H1 (cell line): ENCODE measurements at regions not wholly inside any gene's neighbourhood (a gene's known extent, or its start where the extent isn't known, plus 50 kb on each side); places are given as distances from the start of the nearest gene placed in this dataset.

Experiments used
- FOSL1 ChIP-seq: IDR thresholded peaks from 2 replicates; pipeline ENCODE4 v1.6.1; 2011; ENCODE audit warnings: mild to moderate bottlenecking, low read depth, low read length, moderate library complexity; ENCODE audit not compliant: insufficient read depth
- HDAC2 ChIP-seq, 2 experiments: fragments of 300-600 bp in 1 of 2; sonication (generic) in 1 of 2; IDR thresholded peaks; 2 replicates each; pipeline ENCODE4 v1.6.1; 2011 to 2012; ENCODE audit warnings: low read depth in 2 of 2, low read length in 2 of 2, mild to moderate bottlenecking in 2 of 2, moderate library complexity in 2 of 2, borderline replicate concordance in 1 of 2, inconsistent platforms in 1 of 2
- RBBP5 ChIP-seq: IDR thresholded peaks from 2 replicates; pipeline ENCODE4 v1.7.1; 2012; ENCODE audit warnings: low read depth, mild to moderate bottlenecking, inconsistent platforms, low read length, moderate library complexity, borderline replicate concordance
- SUZ12 ChIP-seq: fragments of 200-600 bp; sonication (generic); IDR thresholded peaks from 2 replicates; pipeline ENCODE4 v1.6.1; 2012; ENCODE audit warnings: mild to moderate bottlenecking, inconsistent platforms, low read length, moderate library complexity, mixed read lengths
- TF ChIP-seq, protein P1 (sequence below): fragments of 300-600 bp; sonication (generic); IDR thresholded peaks from 2 replicates; pipeline ENCODE4 v1.7.1; 2012; ENCODE audit warnings: low read length, moderate library complexity, mild to moderate bottlenecking, inconsistent platforms; ENCODE audit not compliant: insufficient replicate concordance
- TF ChIP-seq, protein P2 (sequence below), 3 experiments: IDR thresholded peaks; 1 replicate in 2 of 3; 2 replicates in 1 of 3; pipeline versions ENCODE4 v1.5.1 to v1.6.1; 2011; ENCODE audit warnings: low read length in 3 of 3, mild to moderate bottlenecking in 3 of 3, inconsistent platforms in 2 of 3, low read depth in 1 of 3, moderate library complexity in 1 of 3; ENCODE audit not compliant: insufficient read depth in 1 of 3; ENCODE audit errors: control extremely low read depth in 1 of 3

DNA sequence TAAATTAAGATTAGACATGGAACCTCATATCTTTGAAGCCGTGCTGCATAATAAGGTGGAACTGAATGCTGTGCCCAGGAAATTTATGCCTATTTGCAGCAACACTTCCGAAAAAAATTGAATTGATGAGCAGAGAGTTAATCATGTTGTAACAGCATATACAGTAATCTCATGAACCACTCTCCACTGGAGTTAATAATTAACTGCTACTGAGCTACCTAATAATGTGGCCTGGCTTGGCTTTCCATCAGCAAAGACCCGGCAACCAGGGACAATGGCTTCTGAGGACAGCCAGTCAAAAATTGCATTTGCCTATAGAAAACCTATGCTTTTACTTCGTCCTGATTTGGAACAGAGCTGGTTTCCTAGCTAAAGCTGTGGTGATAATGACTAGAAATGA, 63.8 kb upstream of the GATB start (continued):
- TF ChIP-seq, protein P1, sequence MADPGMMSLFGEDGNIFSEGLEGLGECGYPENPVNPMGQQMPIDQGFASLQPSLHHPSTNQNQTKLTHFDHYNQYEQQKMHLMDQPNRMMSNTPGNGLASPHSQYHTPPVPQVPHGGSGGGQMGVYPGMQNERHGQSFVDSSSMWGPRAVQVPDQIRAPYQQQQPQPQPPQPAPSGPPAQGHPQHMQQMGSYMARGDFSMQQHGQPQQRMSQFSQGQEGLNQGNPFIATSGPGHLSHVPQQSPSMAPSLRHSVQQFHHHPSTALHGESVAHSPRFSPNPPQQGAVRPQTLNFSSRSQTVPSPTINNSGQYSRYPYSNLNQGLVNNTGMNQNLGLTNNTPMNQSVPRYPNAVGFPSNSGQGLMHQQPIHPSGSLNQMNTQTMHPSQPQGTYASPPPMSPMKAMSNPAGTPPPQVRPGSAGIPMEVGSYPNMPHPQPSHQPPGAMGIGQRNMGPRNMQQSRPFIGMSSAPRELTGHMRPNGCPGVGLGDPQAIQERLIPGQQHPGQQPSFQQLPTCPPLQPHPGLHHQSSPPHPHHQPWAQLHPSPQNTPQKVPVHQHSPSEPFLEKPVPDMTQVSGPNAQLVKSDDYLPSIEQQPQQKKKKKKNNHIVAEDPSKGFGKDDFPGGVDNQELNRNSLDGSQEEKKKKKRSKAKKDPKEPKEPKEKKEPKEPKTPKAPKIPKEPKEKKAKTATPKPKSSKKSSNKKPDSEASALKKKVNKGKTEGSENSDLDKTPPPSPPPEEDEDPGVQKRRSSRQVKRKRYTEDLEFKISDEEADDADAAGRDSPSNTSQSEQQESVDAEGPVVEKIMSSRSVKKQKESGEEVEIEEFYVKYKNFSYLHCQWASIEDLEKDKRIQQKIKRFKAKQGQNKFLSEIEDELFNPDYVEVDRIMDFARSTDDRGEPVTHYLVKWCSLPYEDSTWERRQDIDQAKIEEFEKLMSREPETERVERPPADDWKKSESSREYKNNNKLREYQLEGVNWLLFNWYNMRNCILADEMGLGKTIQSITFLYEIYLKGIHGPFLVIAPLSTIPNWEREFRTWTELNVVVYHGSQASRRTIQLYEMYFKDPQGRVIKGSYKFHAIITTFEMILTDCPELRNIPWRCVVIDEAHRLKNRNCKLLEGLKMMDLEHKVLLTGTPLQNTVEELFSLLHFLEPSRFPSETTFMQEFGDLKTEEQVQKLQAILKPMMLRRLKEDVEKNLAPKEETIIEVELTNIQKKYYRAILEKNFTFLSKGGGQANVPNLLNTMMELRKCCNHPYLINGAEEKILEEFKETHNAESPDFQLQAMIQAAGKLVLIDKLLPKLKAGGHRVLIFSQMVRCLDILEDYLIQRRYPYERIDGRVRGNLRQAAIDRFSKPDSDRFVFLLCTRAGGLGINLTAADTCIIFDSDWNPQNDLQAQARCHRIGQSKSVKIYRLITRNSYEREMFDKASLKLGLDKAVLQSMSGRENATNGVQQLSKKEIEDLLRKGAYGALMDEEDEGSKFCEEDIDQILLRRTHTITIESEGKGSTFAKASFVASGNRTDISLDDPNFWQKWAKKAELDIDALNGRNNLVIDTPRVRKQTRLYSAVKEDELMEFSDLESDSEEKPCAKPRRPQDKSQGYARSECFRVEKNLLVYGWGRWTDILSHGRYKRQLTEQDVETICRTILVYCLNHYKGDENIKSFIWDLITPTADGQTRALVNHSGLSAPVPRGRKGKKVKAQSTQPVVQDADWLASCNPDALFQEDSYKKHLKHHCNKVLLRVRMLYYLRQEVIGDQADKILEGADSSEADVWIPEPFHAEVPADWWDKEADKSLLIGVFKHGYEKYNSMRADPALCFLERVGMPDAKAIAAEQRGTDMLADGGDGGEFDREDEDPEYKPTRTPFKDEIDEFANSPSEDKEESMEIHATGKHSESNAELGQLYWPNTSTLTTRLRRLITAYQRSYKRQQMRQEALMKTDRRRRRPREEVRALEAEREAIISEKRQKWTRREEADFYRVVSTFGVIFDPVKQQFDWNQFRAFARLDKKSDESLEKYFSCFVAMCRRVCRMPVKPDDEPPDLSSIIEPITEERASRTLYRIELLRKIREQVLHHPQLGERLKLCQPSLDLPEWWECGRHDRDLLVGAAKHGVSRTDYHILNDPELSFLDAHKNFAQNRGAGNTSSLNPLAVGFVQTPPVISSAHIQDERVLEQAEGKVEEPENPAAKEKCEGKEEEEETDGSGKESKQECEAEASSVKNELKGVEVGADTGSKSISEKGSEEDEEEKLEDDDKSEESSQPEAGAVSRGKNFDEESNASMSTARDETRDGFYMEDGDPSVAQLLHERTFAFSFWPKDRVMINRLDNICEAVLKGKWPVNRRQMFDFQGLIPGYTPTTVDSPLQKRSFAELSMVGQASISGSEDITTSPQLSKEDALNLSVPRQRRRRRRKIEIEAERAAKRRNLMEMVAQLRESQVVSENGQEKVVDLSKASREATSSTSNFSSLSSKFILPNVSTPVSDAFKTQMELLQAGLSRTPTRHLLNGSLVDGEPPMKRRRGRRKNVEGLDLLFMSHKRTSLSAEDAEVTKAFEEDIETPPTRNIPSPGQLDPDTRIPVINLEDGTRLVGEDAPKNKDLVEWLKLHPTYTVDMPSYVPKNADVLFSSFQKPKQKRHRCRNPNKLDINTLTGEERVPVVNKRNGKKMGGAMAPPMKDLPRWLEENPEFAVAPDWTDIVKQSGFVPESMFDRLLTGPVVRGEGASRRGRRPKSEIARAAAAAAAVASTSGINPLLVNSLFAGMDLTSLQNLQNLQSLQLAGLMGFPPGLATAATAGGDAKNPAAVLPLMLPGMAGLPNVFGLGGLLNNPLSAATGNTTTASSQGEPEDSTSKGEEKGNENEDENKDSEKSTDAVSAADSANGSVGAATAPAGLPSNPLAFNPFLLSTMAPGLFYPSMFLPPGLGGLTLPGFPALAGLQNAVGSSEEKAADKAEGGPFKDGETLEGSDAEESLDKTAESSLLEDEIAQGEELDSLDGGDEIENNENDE = no peak
- TF ChIP-seq SUZ12 (no peak), RBBP5 (no peak), HDAC2 (IDR thresholded peaks at IDR 0.05; ENCODE audit: borderline replicate concordance in 1 of 2, low read depth in 2 of 2, low read length in 2 of 2) (no peak), FOSL1 (no peak)
- TF ChIP-seq, protein P2, sequence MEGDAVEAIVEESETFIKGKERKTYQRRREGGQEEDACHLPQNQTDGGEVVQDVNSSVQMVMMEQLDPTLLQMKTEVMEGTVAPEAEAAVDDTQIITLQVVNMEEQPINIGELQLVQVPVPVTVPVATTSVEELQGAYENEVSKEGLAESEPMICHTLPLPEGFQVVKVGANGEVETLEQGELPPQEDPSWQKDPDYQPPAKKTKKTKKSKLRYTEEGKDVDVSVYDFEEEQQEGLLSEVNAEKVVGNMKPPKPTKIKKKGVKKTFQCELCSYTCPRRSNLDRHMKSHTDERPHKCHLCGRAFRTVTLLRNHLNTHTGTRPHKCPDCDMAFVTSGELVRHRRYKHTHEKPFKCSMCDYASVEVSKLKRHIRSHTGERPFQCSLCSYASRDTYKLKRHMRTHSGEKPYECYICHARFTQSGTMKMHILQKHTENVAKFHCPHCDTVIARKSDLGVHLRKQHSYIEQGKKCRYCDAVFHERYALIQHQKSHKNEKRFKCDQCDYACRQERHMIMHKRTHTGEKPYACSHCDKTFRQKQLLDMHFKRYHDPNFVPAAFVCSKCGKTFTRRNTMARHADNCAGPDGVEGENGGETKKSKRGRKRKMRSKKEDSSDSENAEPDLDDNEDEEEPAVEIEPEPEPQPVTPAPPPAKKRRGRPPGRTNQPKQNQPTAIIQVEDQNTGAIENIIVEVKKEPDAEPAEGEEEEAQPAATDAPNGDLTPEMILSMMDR (IDR thresholded peaks at IDR 0.05; ENCODE audit: control extremely low read depth in 1 of 3, insufficient read depth in 1 of 3, low read depth in 1 of 3, low read length in 3 of 3) = no peak
